SK-N-SH treated with all-trans-retinoic acid at 6 μM for 48 hours (cell line): ENCODE measurements at regions not wholly inside any gene's neighbourhood (a gene's known extent, or its start where the extent isn't known, plus 50 kb on each side); places are given as distances from the start of the nearest gene placed in this dataset.

Experiments
- ATAC-seq: fragments of 200-7000 bp; cut with Tn5 transposase; 3 replicates; pipeline ENCODE4 v1.9.1; 2020; ENCODE audit warnings: mild to moderate bottlenecking, moderate library complexity
- ARNTL ChIP-seq: fragments of 450-650 bp; formaldehyde crosslinking; IDR thresholded peaks from 2 replicates; pipeline ENCODE4 v1.5.0; 2020; ENCODE audit warnings: low read depth, mild to moderate bottlenecking, moderate library complexity, borderline replicate concordance
- BACH2 ChIP-seq: fragments of 250-450 bp; sonication (Bioruptor Pico); IDR thresholded peaks from 2 replicates; pipeline ENCODE4 v1.9.0; 2021; ENCODE audit warnings: mild to moderate bottlenecking, borderline replicate concordance
- CSDC2 ChIP-seq: fragments of 250-450 bp; sonication (Bioruptor Pico); IDR thresholded peaks from 2 replicates; pipeline ENCODE4 v1.5.0; 2020; ENCODE audit warnings: mild to moderate bottlenecking, moderate library complexity
- ESRRG ChIP-seq: fragments of 250-450 bp; sonication (Bioruptor Pico); IDR thresholded peaks from 2 replicates; pipeline ENCODE4 v1.6.1; 2021; ENCODE audit warnings: mild to moderate bottlenecking
- GLIS3 ChIP-seq: fragments of 250-450 bp; sonication (Bioruptor Pico); IDR thresholded peaks from 2 replicates; pipeline ENCODE4 v1.5.0; 2020; ENCODE audit warnings: mild to moderate bottlenecking, moderate library complexity
- ISL1 ChIP-seq: fragments of 250-450 bp; sonication (Bioruptor Pico); IDR thresholded peaks from 2 replicates; pipeline ENCODE4 v2.1.2; 2022; ENCODE audit warnings: mild to moderate bottlenecking, moderate library complexity
- OSR1 ChIP-seq: fragments of 250-450 bp; sonication (Bioruptor Pico); IDR thresholded peaks from 2 replicates; pipeline ENCODE4 v1.8.0; 2022; ENCODE audit warnings: moderate library complexity, mild to moderate bottlenecking, inconsistent platforms
- PPARA ChIP-seq: fragments of 250-450 bp; sonication (Bioruptor Pico); IDR thresholded peaks from 2 replicates; pipeline ENCODE4 v1.5.0; 2020; ENCODE audit warnings: mild to moderate bottlenecking, borderline replicate concordance
- RARB ChIP-seq: fragments of 250-450 bp; sonication (Bioruptor Pico); IDR thresholded peaks from 2 replicates; pipeline ENCODE4 v1.8.0; 2021; ENCODE audit warnings: mild to moderate bottlenecking, moderate library complexity
- TCF4 ChIP-seq: fragments of 250-450 bp; sonication (Bioruptor Pico); IDR thresholded peaks from 2 replicates; pipeline ENCODE4 v1.8.0; 2021; ENCODE audit warnings: mild to moderate bottlenecking, moderate library complexity, borderline replicate concordance
- TOX ChIP-seq: fragments of 250-450 bp; sonication (Bioruptor Pico); IDR thresholded peaks from 2 replicates; pipeline ENCODE4 v1.8.0; 2021; ENCODE audit warnings: mild to moderate bottlenecking, moderate library complexity, borderline replicate concordance
- ZC3H10 ChIP-seq: fragments of 250-450 bp; sonication (Bioruptor Pico); IDR thresholded peaks from 2 replicates; pipeline ENCODE4 v1.5.1; 2021; ENCODE audit warnings: mild to moderate bottlenecking, moderate library complexity
- ZFP3 ChIP-seq: fragments of 250-450 bp; sonication (Bioruptor Pico); IDR thresholded peaks from 2 replicates; pipeline ENCODE4 v1.5.0; 2020; ENCODE audit warnings: mild to moderate bottlenecking, moderate library complexity
- ZFP30 ChIP-seq: fragments of 450-650 bp; formaldehyde crosslinking; IDR thresholded peaks from 2 replicates; pipeline ENCODE4 v1.5.0; 2022; ENCODE audit warnings: mild to moderate bottlenecking, moderate library complexity
- ZNF565 ChIP-seq: fragments of 450-650 bp; formaldehyde crosslinking; conservative IDR thresholded peaks from 2 replicates; pipeline ENCODE4 v1.5.0; 2020; ENCODE audit warnings: low read depth, mild to moderate bottlenecking, moderate library complexity
- ZNF70 ChIP-seq: fragments of 450-650 bp; formaldehyde crosslinking; IDR thresholded peaks from 2 replicates; pipeline ENCODE4 v1.5.0; 2020; ENCODE audit warnings: mild to moderate bottlenecking, moderate library complexity
- ZNF8 ChIP-seq: fragments of 450-650 bp; formaldehyde crosslinking; IDR thresholded peaks from 2 replicates; pipeline ENCODE4 v1.5.0; 2020; ENCODE audit warnings: mild to moderate bottlenecking, moderate library complexity
- TF ChIP-seq, protein P1 (sequence below): fragments of 250-450 bp; sonication (Bioruptor Pico); IDR thresholded peaks from 2 replicates; pipeline ENCODE4 v1.8.0; 2021; ENCODE audit warnings: low read depth, mild to moderate bottlenecking, moderate library complexity, borderline replicate concordance
- TF ChIP-seq, protein P2 (sequence below): fragments of 250-450 bp; sonication (Bioruptor Pico); IDR thresholded peaks from 2 replicates; pipeline ENCODE4 v1.8.0; 2020; ENCODE audit warnings: mild to moderate bottlenecking, moderate library complexity, borderline replicate concordance
- TF ChIP-seq, protein P3 (sequence below): fragments of 250-450 bp; sonication (Bioruptor Pico); IDR thresholded peaks from 2 replicates; pipeline ENCODE4 v1.5.1; 2020; ENCODE audit warnings: low read depth, mild to moderate bottlenecking, moderate library complexity

DNA sequence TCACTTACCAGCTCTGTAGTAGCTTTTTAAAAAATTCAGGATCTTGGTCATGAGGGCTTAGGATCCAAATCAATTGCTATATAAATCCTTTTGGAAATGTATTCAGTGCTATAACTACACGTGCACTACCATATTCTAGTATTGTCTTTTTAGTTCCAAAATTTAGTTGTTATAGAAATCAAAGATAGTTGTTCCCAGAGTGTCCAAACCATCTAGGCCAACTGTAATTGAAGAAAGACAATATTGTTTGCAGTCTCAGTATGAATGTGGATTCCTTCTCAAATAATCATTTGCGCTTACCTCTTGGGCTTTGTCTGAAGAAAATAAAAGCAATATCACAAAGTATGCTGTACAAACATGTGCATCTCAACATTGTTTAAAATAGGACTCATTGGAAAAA is 184.1 kb upstream of the EDNRB start:
- TF ChIP-seq ARNTL (no peak), ESRRG (CRISPR knock-in tag) (no peak), ZNF8 (CRISPR knock-in tag) (no peak), BACH2 (CRISPR knock-in tag) (no peak), GLIS3 (CRISPR knock-in tag) (no peak), RARB (CRISPR knock-in tag) (no peak)
- TF ChIP-seq, protein P1, sequence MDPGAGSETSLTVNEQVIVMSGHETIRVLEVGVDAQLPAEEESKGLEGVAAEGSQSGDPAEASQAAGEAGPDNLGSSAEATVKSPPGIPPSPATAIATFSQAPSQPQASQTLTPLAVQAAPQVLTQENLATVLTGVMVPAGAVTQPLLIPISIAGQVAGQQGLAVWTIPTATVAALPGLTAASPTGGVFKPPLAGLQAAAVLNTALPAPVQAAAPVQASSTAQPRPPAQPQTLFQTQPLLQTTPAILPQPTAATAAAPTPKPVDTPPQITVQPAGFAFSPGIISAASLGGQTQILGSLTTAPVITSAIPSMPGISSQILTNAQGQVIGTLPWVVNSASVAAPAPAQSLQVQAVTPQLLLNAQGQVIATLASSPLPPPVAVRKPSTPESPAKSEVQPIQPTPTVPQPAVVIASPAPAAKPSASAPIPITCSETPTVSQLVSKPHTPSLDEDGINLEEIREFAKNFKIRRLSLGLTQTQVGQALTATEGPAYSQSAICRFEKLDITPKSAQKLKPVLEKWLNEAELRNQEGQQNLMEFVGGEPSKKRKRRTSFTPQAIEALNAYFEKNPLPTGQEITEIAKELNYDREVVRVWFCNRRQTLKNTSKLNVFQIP (CRISPR knock-in tag), result no peak
- TF ChIP-seq, protein P2, sequence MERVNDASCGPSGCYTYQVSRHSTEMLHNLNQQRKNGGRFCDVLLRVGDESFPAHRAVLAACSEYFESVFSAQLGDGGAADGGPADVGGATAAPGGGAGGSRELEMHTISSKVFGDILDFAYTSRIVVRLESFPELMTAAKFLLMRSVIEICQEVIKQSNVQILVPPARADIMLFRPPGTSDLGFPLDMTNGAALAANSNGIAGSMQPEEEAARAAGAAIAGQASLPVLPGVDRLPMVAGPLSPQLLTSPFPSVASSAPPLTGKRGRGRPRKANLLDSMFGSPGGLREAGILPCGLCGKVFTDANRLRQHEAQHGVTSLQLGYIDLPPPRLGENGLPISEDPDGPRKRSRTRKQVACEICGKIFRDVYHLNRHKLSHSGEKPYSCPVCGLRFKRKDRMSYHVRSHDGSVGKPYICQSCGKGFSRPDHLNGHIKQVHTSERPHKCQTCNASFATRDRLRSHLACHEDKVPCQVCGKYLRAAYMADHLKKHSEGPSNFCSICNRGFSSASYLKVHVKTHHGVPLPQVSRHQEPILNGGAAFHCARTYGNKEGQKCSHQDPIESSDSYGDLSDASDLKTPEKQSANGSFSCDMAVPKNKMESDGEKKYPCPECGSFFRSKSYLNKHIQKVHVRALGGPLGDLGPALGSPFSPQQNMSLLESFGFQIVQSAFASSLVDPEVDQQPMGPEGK (CRISPR knock-in tag), result no peak
- ATAC-seq, result no peak

DNA sequence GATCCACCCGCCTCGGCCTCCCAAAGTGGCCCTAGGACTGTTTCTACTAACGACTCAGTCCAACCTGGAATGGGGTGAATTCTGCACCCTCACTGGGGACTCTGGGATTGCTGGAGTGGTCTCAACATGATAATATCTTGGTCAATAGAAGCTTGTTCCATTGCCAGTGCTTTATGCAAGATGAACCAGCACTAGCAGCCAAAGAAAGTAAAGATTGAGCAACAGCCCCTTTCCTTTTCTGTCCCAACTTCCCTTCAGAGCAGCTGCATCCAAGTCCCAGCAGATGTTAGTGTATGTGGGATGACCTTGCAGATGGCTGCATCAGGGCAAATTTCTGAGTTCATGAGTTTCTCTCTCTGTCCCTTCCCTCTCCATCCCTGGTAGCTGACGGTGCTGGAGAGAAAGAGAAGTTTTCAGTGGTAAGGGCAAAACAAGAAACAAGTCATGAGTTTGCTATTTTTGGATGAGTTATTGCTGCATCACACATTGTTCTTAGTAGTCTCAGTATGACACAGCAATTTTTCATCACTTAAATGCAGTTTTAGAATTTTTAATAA is 183.6 kb upstream of the EDNRB start:
- TF ChIP-seq RARB (CRISPR knock-in tag) (no peak), ZNF70 (CRISPR knock-in tag) (no peak), ZNF565 (no peak), TOX (CRISPR knock-in tag) (no peak), GLIS3 (CRISPR knock-in tag) (no peak), ZFP30 (no peak), ARNTL (no peak), ESRRG (CRISPR knock-in tag) (no peak), OSR1 (CRISPR knock-in tag) (no peak), ISL1 (CRISPR knock-in tag) (no peak), PPARA (no peak), ZC3H10 (CRISPR knock-in tag) (no peak), CSDC2 (CRISPR knock-in tag) (no peak), ZNF8 (CRISPR knock-in tag) (no peak), TCF4 (CRISPR knock-in tag) (no peak)
- TF ChIP-seq, protein P2 (CRISPR knock-in tag), result no peak
- TF ChIP-seq, protein P3, sequence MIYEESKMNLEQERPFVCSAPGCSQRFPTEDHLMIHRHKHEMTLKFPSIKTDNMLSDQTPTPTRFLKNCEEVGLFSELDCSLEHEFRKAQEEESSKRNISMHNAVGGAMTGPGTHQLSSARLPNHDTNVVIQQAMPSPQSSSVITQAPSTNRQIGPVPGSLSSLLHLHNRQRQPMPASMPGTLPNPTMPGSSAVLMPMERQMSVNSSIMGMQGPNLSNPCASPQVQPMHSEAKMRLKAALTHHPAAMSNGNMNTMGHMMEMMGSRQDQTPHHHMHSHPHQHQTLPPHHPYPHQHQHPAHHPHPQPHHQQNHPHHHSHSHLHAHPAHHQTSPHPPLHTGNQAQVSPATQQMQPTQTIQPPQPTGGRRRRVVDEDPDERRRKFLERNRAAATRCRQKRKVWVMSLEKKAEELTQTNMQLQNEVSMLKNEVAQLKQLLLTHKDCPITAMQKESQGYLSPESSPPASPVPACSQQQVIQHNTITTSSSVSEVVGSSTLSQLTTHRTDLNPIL, result no peak
- no peak for ATAC-seq

DNA sequence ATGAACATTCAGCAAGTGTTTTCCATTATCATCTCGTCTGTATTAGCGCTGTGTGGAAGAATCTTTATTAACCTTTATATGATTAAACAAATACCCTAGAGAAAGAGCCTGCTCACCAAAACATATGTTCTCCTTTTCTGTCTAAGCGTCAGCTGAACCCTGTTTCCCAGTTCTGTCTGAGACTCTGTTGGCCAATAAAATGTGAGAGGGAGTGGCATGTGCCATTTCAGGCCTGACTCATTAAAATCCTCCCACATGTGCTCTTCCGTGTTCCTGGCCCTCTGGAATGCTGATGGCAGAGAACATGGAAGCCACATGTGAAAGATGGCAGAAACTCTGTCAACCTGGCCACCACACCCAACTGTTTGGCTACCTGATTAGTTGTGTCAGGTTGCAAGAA is 181.9 kb upstream of the EDNRB start:
- TF ChIP-seq TOX (CRISPR knock-in tag), result no peak
- no peak for TF ChIP-seq ZC3H10 (CRISPR knock-in tag)
- no peak for TF ChIP-seq ZFP3 (CRISPR knock-in tag)
- no peak for TF ChIP-seq GLIS3 (CRISPR knock-in tag)
- TF ChIP-seq ISL1 (CRISPR knock-in tag), result no peak
- TF ChIP-seq, protein P1 (CRISPR knock-in tag), result no peak
- no peak for TF ChIP-seq ZNF565
- no peak for TF ChIP-seq CSDC2 (CRISPR knock-in tag)
- TF ChIP-seq, protein P2 (CRISPR knock-in tag), result no peak
- TF ChIP-seq ZNF8 (CRISPR knock-in tag), result no peak
- TF ChIP-seq TCF4 (CRISPR knock-in tag), result no peak
- no peak for TF ChIP-seq ESRRG (CRISPR knock-in tag)
- no peak for TF ChIP-seq ZFP30
- no peak for TF ChIP-seq ARNTL
- no peak for ATAC-seq
